GM19324 (cell line): ENCODE measurements at regions not wholly inside any gene's neighbourhood (a gene's known extent, or its start where the extent isn't known, plus 50 kb on each side); places are given as distances from the start of the nearest gene placed in this dataset.

Source experiments
- ATAC-seq: cut with Tn5 transposase; IDR thresholded peaks from one replicate; pipeline ENCODE4 v1.9.1; 2021; ENCODE audit warnings: mild to moderate bottlenecking, moderate library complexity; ENCODE audit not compliant: unreplicated experiment, low FRiP score

GRCh38 chr17:72479113-72479512, 358.3 kb downstream of the SOX9 start:
- no peak for ATAC-seq

GRCh38 chr17:72481572-72481971, 360.8 kb downstream of the SOX9 start:
- no peak for ATAC-seq

GRCh38 chr17:72485596-72485995, 364.8 kb downstream of the SOX9 start:
- ATAC-seq, result no peak

- ATAC-seq, result no peak
Measured at GRCh38 chr17:72486806-72487205, 366.0 kb downstream of the SOX9 start.

GRCh38 chr17:72487731-72488494, 367.1 kb downstream of the SOX9 start:
- no peak for ATAC-seq

GRCh38 chr17:72488555-72489271, 367.9 kb downstream of the SOX9 start:
- ATAC-seq, result no peak

GRCh38 chr17:72489272-72489641, 368.4 kb downstream of the SOX9 start:
- no peak for ATAC-seq

GRCh38 chr17:72491102-72491501, 370.3 kb downstream of the SOX9 start:
- ATAC-seq, result no peak

- no peak for ATAC-seq
Measured at GRCh38 chr17:72492494-72492893, 371.7 kb downstream of the SOX9 start.

- no peak for ATAC-seq
Measured at GRCh38 chr17:72492941-72493340, 372.1 kb downstream of the SOX9 start.

GRCh38 chr17:72494566-72494965, 373.7 kb downstream of the SOX9 start:
- ATAC-seq, result no peak

- ATAC-seq, result no peak
Measured at GRCh38 chr17:72496461-72496860, 375.6 kb downstream of the SOX9 start.

- no peak for ATAC-seq
Measured at GRCh38 chr17:72497915-72498314, 377.1 kb downstream of the SOX9 start.

- no peak for ATAC-seq
Measured at GRCh38 chr17:72498364-72499210, 377.8 kb downstream of the SOX9 start.

GRCh38 chr17:72501404-72502370, 380.9 kb downstream of the SOX9 start:
- ATAC-seq, result no peak

GRCh38 chr17:72502371-72503341, 381.8 kb downstream of the SOX9 start:
- ATAC-seq, result no peak

- ATAC-seq, result no peak
Measured at GRCh38 chr17:72503556-72503955, 382.7 kb downstream of the SOX9 start.

- no peak for ATAC-seq
Measured at GRCh38 chr17:72504783-72505182, 384.0 kb downstream of the SOX9 start.

- no peak for ATAC-seq
Measured at GRCh38 chr17:72506773-72507172, 386.0 kb downstream of the SOX9 start.
